NCI-H1417 treated with DMSO at 0.1 percent for 48 hours (cell line): ENCODE measurements at regions not wholly inside any gene's neighbourhood (a gene's known extent, or its start where the extent isn't known, plus 50 kb on each side); places are given as distances from the start of the nearest gene placed in this dataset.
"Not testable (repeated sequence)": the region's sequence is repeated elsewhere in the genome, so short reads cannot be mapped to it uniquely, and the experiment has no call there.

Source experiments
- DNase-seq: peaks from one replicate; lab custom pipeline; 2025; lab: John Stamatoyannopoulos, UW

DNA sequence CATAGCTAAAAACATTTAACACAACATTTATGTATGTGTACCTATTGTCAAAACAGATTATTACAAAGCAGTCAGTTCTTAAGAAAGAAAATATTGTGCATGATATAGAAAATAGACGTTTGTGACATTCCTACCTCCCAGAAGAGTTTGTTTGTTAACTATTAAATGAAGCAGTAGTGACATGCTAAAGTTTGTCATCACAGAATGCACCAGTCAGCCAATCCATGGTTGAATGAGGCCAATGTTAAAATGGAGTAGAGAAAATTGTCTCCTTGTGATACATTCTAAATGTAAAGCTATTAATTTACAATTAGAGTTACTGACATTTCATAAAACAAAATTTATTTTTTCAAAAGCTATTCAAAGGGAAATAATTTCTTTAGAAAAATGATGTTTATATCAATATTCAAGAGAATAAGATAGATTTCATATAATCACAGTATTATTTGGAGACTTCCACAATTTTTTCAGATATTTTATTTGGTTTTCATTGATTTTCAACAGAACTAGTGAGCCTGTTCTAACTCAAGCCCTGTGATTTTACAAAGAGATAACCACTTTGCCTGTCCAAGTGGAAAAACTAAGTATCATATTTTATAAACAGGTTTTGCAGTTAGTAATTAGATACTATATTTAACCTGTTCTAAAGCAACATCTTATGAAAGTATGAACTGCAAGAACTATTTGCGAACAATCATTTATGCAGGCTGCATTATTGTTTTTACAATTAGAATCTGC lies 176.8 kb downstream of the ISL1 start:
- DNase-seq, result no peak

DNA sequence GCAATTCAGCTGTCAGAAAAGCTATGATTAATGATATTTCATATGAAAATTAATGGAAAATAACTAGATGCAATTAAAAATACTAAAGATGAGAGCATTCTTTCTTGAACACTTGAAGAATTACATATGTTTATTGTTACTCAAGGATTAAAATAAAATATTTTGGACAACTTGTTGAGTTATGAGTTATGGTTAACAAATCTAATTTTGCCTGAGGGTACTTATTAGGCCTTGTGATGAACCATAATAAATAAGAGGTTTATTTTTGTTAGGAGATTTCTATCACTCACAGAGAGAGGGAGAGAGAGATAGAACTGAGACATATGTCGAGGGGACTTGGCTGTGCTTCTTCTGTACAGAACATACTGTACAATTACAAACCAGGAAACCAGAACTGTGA lies 183.7 kb downstream of the ISL1 start:
- DNase-seq, result no peak

DNA sequence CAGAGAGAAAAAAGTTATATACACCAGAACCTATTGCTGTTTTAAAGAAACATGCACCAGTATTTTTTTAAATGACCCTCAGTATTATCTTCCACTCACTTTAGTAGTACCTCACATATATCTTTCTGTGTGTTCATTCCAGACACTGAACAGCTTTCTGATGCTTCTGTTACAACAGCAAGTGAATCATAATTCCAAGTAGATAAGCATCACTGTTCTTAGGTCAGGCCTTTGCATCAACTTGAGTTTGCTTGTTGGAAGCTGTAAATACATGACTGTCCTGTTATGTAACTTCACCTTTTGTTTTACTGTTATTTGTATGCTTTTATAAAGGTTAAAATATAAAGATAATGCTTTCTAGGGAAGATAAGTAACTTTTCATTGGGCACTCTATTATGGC lies 184.4 kb downstream of the ISL1 start:
- no peak for DNase-seq

DNA sequence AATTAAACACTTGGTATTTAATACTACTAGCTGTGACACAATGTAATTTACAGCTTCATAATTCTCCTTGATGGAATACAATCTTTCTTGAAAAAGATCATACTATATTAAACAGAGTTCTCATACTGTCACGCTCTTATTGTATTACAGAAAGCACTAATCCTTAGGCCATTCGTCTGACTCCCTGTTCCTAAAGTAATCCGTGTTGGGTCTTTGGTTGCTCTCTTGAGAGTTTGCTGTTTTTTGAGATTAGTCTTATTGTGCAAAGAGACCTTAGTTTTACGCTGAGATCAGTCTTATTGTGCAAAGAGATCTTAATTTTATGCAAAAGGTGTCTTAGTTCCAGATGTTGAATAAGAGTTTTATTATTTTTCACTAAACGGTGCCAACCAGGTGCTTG lies 190.6 kb downstream of the ISL1 start:
- no peak for DNase-seq

DNA sequence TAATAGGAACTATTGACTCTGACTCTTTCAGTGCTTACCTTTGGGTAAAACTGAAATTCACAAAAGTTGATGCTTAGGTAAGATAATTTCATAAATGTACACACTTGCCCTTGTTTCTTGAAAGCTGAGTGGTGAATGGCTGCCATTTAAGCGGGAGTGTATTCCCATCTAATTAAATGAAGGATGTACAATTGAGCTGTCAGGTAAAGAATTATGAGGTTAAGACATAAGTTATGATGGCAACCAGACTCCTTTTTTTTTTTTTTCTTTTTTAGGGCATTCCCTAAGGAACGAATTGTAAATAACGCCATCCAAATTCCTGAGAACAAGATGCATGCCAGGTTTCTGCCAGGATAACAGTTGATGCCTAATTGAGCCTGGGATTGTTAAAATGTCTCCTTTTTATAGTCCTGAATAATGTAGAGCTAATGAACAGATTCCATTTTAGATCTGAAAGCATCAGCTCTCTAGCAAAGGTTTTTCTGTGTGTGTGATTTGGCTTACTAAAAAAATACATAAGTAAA lies 199.7 kb downstream of the ISL1 start:
- DNase-seq, result no peak

DNA sequence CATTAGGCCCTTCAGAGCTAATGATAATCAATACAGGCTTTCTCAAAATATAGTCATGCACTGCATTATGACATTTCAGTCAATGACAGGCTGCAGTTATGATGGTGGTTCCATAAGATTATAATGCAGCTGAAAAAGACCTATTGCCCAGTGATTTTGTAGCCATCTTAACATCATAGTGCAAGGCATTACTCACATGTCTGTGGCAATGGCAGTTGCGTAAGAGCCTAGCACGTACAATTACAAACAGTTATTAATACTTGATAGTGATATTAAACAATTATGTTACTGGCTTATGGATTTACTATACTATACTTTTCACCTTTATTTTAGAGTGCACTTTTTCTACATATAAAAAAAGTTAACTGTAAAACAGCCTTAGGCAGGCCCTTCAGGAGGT lies 214.8 kb downstream of the ISL1 start:
- no peak for DNase-seq

DNA sequence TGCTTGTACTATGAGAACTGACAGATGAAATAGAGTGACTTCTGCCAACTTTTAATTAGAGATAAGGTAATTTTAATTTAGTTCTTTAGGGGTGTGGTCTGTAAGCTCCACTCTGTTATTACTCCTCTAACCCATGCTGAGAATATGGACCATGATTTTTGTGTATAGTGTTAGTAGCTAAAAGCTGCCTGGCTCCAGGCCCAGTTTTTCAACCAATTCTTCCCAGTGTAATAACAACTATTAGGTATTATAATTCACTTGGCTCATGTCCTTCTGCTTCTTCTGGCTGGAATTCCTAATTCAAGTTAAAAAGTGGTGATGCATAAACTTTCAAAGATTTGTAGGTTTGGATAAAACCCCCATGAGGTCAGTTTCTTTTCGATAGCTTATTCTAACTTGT lies 216.3 kb downstream of the ISL1 start:
- no peak for DNase-seq

DNA sequence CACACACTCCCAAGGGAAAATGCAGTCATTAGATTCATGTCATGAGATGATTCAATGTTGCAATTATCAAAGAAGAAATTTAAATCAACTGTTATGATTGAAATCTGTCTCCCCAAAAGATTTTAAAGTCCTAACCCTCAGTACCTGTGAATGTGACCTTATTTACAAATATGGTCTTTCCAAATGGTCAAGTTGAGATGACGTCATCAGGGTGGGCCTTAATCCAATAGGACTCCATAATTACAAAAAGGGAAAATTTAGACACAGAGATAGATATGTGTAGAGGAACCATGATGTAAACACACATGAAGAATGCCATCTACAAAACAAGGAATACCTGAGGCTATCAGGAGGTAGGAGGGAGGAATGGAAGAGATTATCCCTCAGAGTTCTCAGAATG lies 221.1 kb downstream of the ISL1 start:
- no peak for DNase-seq

DNA sequence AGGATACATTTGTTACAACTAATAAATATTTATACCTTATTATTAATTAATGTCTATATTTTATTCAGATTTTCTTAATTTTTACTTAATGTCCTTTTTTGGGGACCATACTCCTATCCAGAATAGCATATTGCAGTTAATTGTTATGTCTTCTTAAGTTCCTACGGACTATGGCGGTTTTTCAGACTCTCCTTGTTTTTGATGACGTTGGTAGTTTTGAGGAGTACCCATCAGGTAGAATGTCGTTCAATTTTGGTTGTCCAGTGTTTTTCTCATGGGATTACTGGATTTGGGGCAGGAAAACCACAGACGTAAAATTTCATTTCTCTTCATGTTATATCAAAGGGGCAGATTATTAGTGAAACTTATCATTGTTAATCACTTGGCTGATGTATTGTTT lies 223.7 kb downstream of the ISL1 start:
- no peak for DNase-seq

DNA sequence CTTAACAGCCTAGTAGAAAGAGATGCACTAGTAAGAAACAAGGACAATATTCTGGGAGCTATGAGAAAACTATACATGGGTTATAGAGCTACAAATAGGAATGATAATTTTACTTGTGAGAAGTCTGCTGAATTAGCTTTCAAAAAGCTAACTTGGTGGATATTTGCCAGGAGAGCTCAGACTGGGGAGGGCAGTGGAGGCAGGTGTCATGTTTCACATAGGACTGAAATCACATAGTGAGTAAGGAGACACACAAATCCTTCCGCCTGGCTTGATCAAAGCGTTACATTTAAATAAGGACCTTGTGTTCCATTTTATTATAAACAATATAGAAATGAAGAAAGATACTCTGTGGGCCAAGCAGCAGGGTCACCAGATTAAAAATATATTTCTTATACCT lies 235.0 kb downstream of the ISL1 start:
- DNase-seq, result no peak

DNA sequence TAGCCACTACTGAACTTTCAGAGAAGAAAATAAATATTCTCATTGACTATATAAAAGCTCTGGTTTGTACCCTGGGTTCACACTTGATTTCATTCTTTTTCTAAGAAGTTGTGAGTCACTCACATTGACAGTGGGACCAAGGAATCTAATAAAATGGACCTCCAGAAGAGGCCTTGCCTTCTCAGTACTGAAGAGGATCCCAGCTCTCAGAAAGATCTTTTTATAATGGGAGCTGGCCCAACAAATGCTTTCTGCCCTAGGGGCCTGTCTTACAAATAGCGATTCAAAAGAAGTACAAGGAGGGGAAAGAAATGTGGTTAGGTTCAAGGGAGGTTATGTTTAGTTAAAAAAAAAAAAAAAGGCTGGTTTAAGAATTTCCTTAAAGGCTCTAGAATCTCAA lies 237.9 kb downstream of the ISL1 start:
- DNase-seq, result no peak

DNA sequence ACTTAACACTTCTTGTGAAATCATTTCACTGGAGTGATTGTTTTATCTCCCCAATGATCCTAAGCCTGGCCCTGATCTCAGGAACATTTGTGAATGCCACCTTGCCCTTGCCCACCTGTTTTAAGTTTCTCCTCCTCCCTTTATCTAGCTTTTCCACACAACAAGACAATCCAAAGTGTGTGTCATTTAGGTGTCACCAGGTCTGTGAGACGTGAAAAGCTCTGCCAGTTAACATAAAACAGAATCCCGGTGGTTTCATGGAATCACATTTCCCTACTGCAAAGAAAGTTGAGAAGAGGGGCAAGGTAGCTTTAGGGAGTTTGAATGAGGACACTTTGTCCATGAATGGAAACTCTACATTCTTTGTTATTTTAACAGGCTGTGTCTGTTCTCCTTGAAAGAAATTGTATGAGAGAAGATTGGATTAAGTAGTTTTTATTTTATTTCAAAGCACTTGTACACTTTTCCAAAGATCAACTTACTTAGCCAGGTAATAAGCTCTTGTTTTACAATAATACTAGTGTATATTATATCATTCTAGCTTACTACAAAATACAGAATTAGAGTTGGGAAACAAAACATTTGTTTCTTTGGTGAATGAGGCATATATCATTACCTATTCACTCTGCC lies 239.0 kb downstream of the ISL1 start:
- no peak for DNase-seq

DNA sequence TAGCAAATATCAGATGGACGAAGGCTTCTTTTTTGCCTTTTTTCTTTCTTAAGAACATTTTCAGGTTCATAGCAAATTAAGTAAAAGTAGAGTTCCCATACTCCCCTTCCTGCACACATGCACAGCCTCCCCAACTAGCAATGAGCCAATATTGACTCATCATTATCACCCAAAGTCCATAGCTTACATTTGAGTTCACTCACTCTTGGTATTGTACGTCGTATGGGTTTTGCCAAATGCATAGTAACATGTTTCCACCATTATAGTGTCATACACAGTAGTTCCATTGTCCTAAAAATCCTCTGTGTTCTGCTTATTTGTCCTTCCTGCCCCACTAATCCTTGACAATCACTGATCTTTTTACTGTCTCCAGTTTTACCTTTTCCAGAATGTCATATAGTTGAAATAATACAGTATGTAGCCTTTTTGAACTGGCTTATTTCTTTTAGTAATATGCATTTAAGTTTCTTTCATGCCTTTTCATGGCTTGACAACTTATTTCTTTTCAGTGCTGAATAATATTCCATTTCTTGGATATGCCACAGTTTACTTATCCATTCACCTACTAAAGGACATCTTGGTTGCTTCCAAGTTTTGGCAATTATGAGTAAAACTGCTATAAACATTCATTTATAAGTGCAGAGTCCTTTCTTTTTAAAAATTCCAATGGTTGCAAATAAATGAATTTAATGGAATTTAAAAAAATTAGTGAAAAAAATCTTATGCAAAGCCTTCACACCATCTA lies 242.1 kb downstream of the ISL1 start:
- no peak for DNase-seq

DNA sequence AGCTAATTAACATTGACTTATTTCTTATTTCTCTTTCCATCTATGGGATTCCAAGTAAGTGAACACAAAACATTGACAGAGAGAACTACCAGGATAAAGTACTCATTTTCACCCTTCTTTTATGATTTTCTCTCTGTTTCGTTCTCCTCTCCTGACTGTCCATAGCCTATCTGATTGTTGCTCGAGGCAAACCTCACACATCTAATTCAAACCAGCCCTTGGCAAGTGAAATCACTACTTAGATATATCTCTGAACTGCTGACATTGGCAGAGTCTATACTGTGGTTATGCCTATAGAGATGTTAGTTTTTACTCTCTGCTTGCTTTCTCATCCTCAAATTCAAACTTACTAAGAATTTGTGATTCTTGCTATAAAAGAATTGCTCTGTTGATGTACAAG lies 248.8 kb downstream of the ISL1 start:
- no peak for DNase-seq

DNA sequence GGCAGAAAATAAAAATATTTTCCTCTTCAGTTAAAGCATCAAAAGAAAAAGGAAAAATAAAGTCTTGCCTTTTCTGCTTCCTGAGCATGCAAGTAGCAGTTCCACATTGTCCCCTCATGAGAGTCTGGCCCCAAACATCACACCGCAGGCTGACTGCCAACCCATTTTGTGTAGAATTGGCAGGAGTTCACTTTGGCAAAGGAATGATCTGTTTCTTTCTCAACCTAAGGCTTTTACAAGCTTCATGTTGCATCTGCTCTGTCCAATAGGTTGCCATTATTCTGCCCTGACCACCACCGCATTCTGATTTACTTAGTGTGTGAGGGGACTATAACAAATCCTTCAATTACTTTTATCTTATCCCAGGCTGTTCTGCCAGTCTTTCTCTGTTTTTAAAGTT lies 249.5 kb downstream of the ISL1 start:
- no peak for DNase-seq

DNA sequence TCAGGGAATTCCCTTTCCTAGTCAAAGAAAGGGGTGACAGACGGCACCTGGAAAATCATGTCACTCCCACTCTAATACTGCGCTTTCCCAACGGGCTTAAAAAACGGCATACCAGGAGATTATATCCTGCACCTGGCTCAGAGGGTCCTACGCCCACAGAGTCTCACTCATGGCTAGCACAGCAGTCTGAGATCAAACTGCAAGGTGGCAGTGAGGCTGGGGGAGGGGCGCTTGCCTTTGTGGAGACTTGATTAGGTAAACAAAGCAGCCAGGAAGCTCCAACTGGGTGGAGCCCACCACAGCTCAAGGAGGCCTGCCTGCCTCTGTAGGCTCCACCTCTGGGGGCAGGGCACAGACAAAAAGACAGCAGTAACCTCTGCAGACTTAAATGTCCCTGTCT lies 253.7 kb downstream of the ISL1 start:
- not testable (repeated sequence) for DNase-seq

DNA sequence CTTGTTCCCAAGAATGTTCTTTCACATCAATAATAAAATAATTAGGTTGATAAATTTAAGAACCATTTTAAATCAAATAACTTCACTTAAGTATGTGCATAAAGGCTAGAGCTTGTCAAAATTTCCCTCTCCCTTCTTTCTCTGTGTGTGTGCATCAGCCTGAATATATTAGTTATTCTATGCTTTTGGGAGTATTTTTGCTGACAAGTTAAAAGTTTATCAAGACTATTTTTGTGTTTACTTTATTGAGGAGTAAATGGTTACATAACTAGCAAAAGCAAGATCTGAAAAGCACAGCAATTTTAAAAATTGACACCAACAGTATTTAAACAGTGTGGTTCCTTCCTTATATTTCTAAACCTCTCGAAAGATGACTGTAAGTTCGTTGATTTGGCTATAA lies 261.7 kb downstream of the ISL1 start:
- DNase-seq, result no peak

DNA sequence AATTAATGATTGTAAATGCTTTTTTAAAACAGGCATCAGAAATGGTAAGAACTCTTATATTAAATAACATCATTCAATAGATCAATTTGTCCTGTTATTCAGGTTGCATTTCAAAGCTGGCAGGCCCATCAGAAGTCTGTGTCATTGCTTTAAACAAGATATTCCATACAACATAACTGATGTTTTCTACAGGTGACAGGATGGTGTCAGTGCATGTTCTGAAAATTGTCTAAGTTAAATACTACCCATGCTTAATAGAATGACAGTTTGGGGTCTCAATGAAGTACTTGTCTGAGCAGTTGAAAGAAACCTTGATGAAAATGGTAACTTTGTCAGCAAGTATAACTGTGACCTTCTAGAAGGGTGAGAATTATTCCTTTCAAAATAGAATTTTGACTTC lies 263.2 kb downstream of the ISL1 start:
- DNase-seq, result no peak

DNA sequence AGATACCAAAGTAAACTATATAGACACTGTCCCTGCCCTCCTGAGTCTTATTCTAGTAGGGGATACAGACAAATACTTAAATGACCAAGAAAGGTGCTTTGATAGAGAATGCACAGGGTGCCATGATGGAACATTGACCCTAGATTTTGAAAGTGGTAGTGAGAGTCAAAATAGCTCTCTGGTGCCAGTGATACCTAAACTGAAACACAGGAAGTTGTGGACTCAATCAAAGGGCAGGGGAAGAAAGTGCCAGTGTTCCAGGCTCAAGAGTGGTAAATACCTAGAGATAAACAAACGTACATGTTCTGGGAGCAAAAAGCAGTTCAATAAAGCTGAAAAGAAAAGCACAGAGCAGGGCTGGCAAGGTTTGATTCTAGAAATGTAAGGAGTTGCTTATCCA lies 267.6 kb downstream of the ISL1 start:
- DNase-seq, result no peak

DNA sequence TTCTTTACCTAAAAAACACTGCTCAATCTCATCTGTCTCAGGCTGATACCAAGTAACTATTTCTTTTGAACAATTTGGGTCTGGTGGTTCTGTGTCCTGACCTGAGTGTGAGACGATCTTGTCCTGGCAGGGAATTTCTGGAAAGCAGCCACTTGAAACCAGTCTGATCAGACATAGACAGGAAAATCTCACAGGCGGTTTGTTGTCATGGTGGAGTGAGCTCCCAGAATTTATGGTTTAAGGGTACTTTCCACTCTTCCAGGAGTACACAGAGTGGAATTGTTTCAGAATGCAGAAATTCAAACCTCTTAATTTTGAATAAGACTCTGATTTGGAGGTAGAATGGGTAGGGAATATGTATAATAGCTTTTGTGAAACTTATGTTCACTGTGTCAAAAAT lies 268.2 kb downstream of the ISL1 start:
- DNase-seq, result no peak

DNA sequence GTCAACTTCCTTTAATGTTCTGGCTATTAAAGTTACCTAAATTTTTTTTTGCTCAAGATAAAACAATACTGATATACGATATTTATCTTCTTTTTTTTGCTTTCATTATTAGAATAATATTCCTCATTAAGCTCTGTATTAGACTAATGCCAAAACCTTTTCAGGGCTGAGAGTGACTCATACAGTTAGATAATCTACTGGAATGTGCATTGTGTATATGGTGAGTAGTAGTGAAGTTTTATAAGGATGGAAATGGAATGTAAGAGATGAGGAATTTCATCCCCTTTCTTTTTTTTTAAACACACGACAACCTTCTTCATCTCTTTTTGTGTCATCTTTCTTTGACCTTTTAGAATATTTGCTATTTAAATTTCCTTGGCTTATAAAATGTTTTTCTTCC lies 268.6 kb downstream of the ISL1 start:
- DNase-seq, result no peak

DNA sequence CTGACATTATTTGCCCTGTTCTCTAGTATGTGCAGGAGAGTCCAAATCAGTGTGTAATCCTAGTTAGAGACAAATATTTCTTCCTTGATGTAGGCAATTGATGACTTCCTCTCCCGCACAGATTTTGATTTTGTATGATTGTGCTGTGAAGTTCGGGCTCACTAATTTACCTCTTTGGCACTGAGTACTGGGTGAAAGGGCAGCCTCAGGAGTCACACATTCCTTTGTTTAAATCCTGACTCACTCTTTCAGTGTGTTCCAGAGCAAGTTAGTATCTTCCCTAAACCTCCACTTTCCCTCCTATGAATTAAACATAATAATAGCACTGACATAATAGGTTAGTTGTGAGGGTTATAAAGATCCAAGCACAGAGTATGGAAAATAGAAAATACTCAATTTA lies 269.7 kb downstream of the ISL1 start:
- DNase-seq, result no peak
